PC-3 (cell line): ENCODE measurements at regions not wholly inside any gene's neighbourhood (a gene's known extent, or its start where the extent isn't known, plus 50 kb on each side); places are given as distances from the start of the nearest gene placed in this dataset.

Experiments used
- ATAC-seq: fragments of 200-7000 bp; cut with Tn5 transposase; 2 replicates; pipeline ENCODE4 v1.9.1; 2020; ENCODE audit warnings: mild to moderate bottlenecking, moderate library complexity
- BruUV-seq: library from RNA; stranded (reverse); fragments of 400-500 nt; replicated peaks from 2 replicates; lab custom pipeline; 2021; lab: Mats Ljungman, UMichigan
- CTCF ChIA-PET: fragments of 300-600 bp; sonication (Branson Sonifier 250); formaldehyde crosslinking; loops from one replicate; lab custom pipeline; 2022; ENCODE audit warnings: antibody characterized with exemption; lab: Charles Lee
- POLR2A ChIA-PET: fragments of 300-600 bp; sonication (Branson Sonifier 250); formaldehyde crosslinking; loops from one replicate; lab custom pipeline; 2022; ENCODE audit warnings: antibody characterized with exemption; ENCODE audit not compliant: unreplicated experiment; lab: Charles Lee
- DNase-seq: peaks from one replicate; pipeline ENCODE4 v3.0.0-alpha.2; 2015
- H2AFZ ChIP-seq: fragments of 300-600 bp; sonication (generic); 2 replicates; pipeline ENCODE4 v1.6.0; 2016; ENCODE audit warnings: antibody characterized with exemption, low read length
- H3F3A ChIP-seq: fragments of 300-600 bp; sonication (generic); one replicate; pipeline ENCODE4 v1.6.0; 2017; ENCODE audit warnings: antibody characterized with exemption, low read length, control low read depth, mild to moderate bottlenecking; ENCODE audit not compliant: unreplicated experiment
- H3K27ac ChIP-seq: fragments of 300-600 bp; sonication (generic); 2 replicates; pipeline ENCODE4 v1.5.1; 2016; ENCODE audit warnings: mild to moderate bottlenecking, low read length
- H3K27me3 ChIP-seq: fragments of 300-600 bp; sonication (generic); 2 replicates; pipeline ENCODE4 v1.6.1; 2016; ENCODE audit warnings: low read length, mixed read lengths
- H3K36me3 ChIP-seq: fragments of 300-600 bp; sonication (generic); 2 replicates; pipeline ENCODE4 v1.6.1; 2016; ENCODE audit warnings: low read depth, mixed run types, low read length, mixed read lengths
- H3K4me1 ChIP-seq: fragments of 300-600 bp; sonication (generic); 2 replicates; pipeline ENCODE4 v1.5.1; 2016; ENCODE audit warnings: low read length; ENCODE audit not compliant: insufficient read depth
- H3K4me2 ChIP-seq: fragments of 300-600 bp; sonication (generic); 2 replicates; pipeline ENCODE4 v1.6.0; 2016; ENCODE audit warnings: low read length
- H3K4me3 ChIP-seq: fragments of 300-600 bp; sonication (generic); 2 replicates; pipeline ENCODE4 v1.5.1; 2016; ENCODE audit warnings: mild to moderate bottlenecking, low read length, mixed read lengths
- H3K79me2 ChIP-seq: fragments of 300-600 bp; sonication (generic); 2 replicates; pipeline ENCODE4 v1.6.1; 2017; ENCODE audit warnings: low read length, mixed read lengths
- H3K9ac ChIP-seq: fragments of 300-600 bp; sonication (generic); 2 replicates; pipeline ENCODE4 v1.6.0; 2016; ENCODE audit warnings: mild to moderate bottlenecking, low read length
- H3K9me2 ChIP-seq: fragments of 300-600 bp; sonication (generic); replicated peaks from 2 replicates; pipeline ENCODE4 v1.6.1; 2016; ENCODE audit warnings: mixed run types, low read length, mixed read lengths
- H3K9me3 ChIP-seq: fragments of 300-600 bp; sonication (generic); 2 replicates; pipeline ENCODE4 v1.6.1; 2016; ENCODE audit warnings: low read length, mixed read lengths
- H4K20me1 ChIP-seq: fragments of 300-600 bp; sonication (generic); 2 replicates; pipeline ENCODE4 v1.6.1; 2016; ENCODE audit warnings: low read length, mixed read lengths
- CTCF ChIP-seq: fragments of 300-600 bp; sonication (generic); conservative IDR thresholded peaks from 2 replicates; pipeline ENCODE4 v1.5.1; 2017; ENCODE audit warnings: antibody characterized with exemption, low read depth, mild to moderate bottlenecking, low read length
- EZH2 ChIP-seq: fragments of 300-600 bp; sonication (generic); IDR thresholded peaks from one replicate; pipeline ENCODE4 v1.6.1; 2017; ENCODE audit warnings: antibody characterized with exemption, mild to moderate bottlenecking, low read length; ENCODE audit not compliant: unreplicated experiment
- EZH2phosphoT487 ChIP-seq: fragments of 300-600 bp; sonication (generic); IDR thresholded peaks from 2 replicates; pipeline ENCODE4 v1.6.1; 2018; ENCODE audit warnings: mild to moderate bottlenecking, antibody characterized with exemption, low read length, borderline replicate concordance
- intact Hi-C: fragments of 100-400 bp; cut with micrococcal nuclease; formaldehyde crosslinking; loops from 2 replicates; pipeline ENCODE4 v1.9.0; 2023

DNA sequence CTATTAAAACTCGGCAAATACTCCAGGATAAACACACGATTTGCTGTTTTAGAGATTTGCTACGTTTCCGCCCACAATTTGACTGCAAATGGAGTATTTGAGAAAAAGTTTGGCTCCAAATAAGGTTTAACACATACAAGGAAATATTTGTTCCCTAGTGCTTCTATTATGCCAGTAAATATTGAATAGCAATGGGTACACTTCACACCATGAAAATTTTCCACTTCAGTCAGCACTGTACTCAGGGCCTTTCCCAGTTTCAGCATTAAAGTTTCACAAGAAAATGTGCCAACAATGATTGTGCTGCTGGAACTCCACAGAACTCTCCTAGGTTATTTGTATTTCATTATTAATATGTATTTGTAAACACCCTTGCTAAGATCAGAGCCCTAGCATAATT lies 498.0 kb downstream of the TBL1XR1 start:
- POLR2A ChIA-PET, result no interaction called here
- no peaks in the 10 kb centered on the region for H3F3A ChIP-seq
- no peak for DNase-seq
- no TSS peak for BruUV-seq
- CTCF ChIA-PET, result no interaction called here
- H3K27ac ChIP-seq, result no peak overlapping the region
- H3K9ac ChIP-seq, result no peak overlapping the region
- 0 out of 2 replicates have a peak, but pooled peaks cover 3% of the 10 kb centered on the region for H3K27me3 ChIP-seq
- no peaks in the 10 kb centered on the region for H4K20me1 ChIP-seq
- no peaks in the 10 kb centered on the region for H3K9me2 ChIP-seq
- peak overlapping the region; percentile 16 for H3K4me2 ChIP-seq
- H3K4me3 ChIP-seq, result no peak overlapping the region
- H3K79me2 ChIP-seq, result no peaks in the 10 kb centered on the region
- H3K9me3 ChIP-seq, result no peaks in the 10 kb centered on the region
- peak overlapping the region; percentile 46 for H2AFZ ChIP-seq
- TF ChIP-seq EZH2phosphoT487 (no peak), EZH2 (no peak), CTCF (no peak)
- no peak for ATAC-seq
- intact Hi-C loops, result no loop called here
- H3K36me3 ChIP-seq, result no peaks in the 10 kb centered on the region
- no peaks in the 10 kb centered on the region for H3K4me1 ChIP-seq

DNA sequence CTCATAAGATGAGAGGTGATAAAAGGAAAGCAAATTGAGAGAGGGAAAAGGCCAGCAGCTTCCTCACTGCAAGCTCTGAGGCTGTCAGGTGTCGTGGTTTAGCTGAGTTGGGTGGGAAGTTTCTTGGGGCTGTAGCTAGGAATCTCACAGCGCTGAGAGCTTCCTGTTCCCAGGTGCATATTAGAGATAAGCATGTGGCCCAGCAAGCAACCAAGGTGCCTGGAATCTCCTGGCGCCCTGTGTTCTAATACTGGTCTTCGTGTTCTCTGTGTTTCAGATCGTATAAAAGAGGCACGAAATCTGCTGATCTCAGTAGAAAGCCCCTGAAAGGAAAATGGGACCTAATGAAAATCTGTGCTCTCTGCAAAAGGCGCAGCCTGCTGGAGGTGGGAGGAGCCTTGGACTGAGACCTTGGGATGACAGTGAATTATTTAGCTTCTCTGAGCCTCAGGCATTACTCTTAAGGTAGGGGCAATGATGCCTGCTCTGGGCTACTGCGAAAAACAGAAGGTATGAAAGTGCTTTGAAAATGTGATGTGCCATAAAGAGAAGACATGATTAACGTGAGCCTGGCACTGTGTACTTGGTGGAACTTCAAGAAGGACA lies 499.9 kb downstream of the TBL1XR1 start:
- H3K27ac ChIP-seq, result no peak overlapping the region
- intact Hi-C loops, result no loop called here
- POLR2A ChIA-PET, result no interaction called here
- CTCF ChIA-PET, result no interaction called here
- H3K27me3 ChIP-seq, result 0 out of 2 replicates have a peak, but pooled peaks cover 3% of the 10 kb centered on the region
- H3K9ac ChIP-seq, result no peak overlapping the region
- no peaks in the 10 kb centered on the region for H4K20me1 ChIP-seq
- no peaks in the 10 kb centered on the region for H3F3A ChIP-seq
- no peak overlapping the region for H3K4me3 ChIP-seq
- H3K36me3 ChIP-seq, result no peaks in the 10 kb centered on the region
- H2AFZ ChIP-seq, result no peak overlapping the region
- no peak overlapping the region for H3K4me2 ChIP-seq
- TF ChIP-seq EZH2 (no peak), CTCF (no peak), EZH2phosphoT487 (no peak)
- DNase-seq, result no peak
- no peaks in the 10 kb centered on the region for H3K4me1 ChIP-seq
- no peaks in the 10 kb centered on the region for H3K9me3 ChIP-seq
- no peak for ATAC-seq
- no peaks in the 10 kb centered on the region for H3K9me2 ChIP-seq
- no TSS peak for BruUV-seq
- H3K79me2 ChIP-seq, result no peaks in the 10 kb centered on the region

DNA sequence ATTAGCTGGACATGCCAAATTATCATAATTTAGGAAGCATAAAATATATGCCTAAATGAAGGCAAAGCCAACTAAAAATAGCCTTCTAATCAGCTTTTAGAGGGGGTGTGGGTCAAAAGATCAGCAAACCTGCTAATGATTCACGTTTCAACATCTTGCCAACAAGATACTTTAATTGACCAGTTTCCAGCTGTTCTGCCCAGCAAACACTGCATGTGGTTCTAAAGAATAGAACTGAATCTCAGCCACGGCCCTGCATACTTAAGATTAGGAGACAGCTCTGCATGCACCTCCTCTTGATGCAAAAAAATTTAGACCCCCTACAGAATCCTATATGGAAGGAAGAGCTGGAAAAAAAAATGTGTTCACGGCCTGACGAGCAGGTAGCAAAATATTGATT lies 500.5 kb downstream of the TBL1XR1 start:
- Histone ChIP-seq H3K9ac (no peak overlapping the region), H3K4me1 (no peaks in the 10 kb centered on the region), H4K20me1 (no peaks in the 10 kb centered on the region), H3K36me3 (no peaks in the 10 kb centered on the region), H3K79me2 (no peaks in the 10 kb centered on the region), H3K9me2 (no peaks in the 10 kb centered on the region), H2AFZ (no peak overlapping the region), H3K27me3 (0 out of 2 replicates have a peak, but pooled peaks cover 3% of the 10 kb centered on the region), H3K4me3 (no peak overlapping the region), H3K27ac (no peak overlapping the region), H3K4me2 (no peak overlapping the region), H3K9me3 (no peaks in the 10 kb centered on the region), H3F3A (no peaks in the 10 kb centered on the region)
- ChIA-PET POLR2A (no interaction called here), CTCF (no interaction called here)
- DNase-seq (no peak), ATAC-seq (no peak)
- no TSS peak for BruUV-seq
- TF ChIP-seq EZH2phosphoT487 (no peak), CTCF (no peak), EZH2 (no peak)
- intact Hi-C loops, result no loop called here
